ENCODE measurements at regions not wholly inside any gene's neighbourhood (a gene's known extent, or its start where the extent isn't known, plus 50 kb on each side); places are given as distances from the start of the nearest gene placed in this dataset.

- DNase-seq (ENCODE audit: low read depth, low spot score): no peak
- Histone ChIP-seq H3K4me3 (ENCODE audit: low read length) (no peak overlapping the region), H3K36me3 (ENCODE audit: control insufficient read depth, insufficient read depth, low read length) (no peaks in the 10 kb centered on the region), H3K27ac (ENCODE audit: low read length) (no peak overlapping the region), H3K9me3 (ENCODE audit: control insufficient read depth, insufficient read depth, low read length) (peaks cover 5% of the 10 kb centered on the region), H3K4me1 (ENCODE audit: control insufficient read depth, insufficient read depth, low read length) (no peaks in the 10 kb centered on the region), H3K27me3 (ENCODE audit: control insufficient read depth, insufficient read depth, low read length) (no peaks in the 10 kb centered on the region)
- no CpG with 5 or more reads among the region's 4 CpGs for WGBS (ENCODE audit: insufficient coverage, insufficient read length)
These were observed 391.2 kb downstream of the TYW1 start for GRCh38 chr7:67387851-67388250.

DNA sequence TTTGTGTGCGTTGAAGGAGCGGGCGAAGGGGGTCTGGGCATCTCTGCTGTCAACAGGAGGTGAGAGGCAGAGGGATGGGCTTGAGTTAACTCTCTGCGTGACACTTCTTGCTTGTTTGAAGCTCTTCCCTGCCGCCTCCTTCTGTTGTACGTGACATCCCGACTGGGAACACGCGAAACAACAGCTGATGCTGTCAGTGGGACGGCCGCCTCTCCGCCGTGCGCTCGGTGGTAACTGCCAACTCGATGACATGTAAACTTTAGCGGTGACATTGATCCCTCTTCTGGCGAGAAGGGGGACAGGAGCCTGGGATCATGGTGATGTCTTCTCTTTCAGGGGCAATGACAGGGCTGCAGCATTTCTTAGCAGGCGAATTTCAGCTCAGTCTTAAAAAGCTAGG lies 394.5 kb downstream of the TYW1 start:
- H3K27ac ChIP-seq (ENCODE audit: low read length): no peak overlapping the region
- no CpG with 5 or more reads among the region's 19 CpGs for WGBS (ENCODE audit: insufficient coverage, insufficient read length)
- H3K4me1 ChIP-seq (ENCODE audit: control insufficient read depth, insufficient read depth, low read length): no peaks in the 10 kb centered on the region
- no peaks in the 10 kb centered on the region for H3K27me3 ChIP-seq (ENCODE audit: control insufficient read depth, insufficient read depth, low read length)
- H3K4me3 ChIP-seq (ENCODE audit: low read length): no peak overlapping the region
- peaks cover 8% of the 10 kb centered on the region for H3K9me3 ChIP-seq (ENCODE audit: control insufficient read depth, insufficient read depth, low read length)
- no peaks in the 10 kb centered on the region for H3K36me3 ChIP-seq (ENCODE audit: control insufficient read depth, insufficient read depth, low read length)
- no peak for DNase-seq (ENCODE audit: low read depth, low spot score)

GRCh38 chr7:67392596-67393438 lies 396.2 kb downstream of the TYW1 start:
- DNase-seq (ENCODE audit: low read depth, low spot score): peak; percentile 13
- Histone ChIP-seq H3K27ac (ENCODE audit: low read length) (no peak overlapping the region), H3K4me1 (ENCODE audit: control insufficient read depth, insufficient read depth, low read length) (no peaks in the 10 kb centered on the region), H3K36me3 (ENCODE audit: control insufficient read depth, insufficient read depth, low read length) (no peaks in the 10 kb centered on the region), H3K27me3 (ENCODE audit: control insufficient read depth, insufficient read depth, low read length) (no peaks in the 10 kb centered on the region), H3K4me3 (ENCODE audit: low read length) (no peak overlapping the region), H3K9me3 (ENCODE audit: control insufficient read depth, insufficient read depth, low read length) (peaks cover 8% of the 10 kb centered on the region)
- no CpG with 5 or more reads among the region's 16 CpGs for WGBS (ENCODE audit: insufficient coverage, insufficient read length)

DNA sequence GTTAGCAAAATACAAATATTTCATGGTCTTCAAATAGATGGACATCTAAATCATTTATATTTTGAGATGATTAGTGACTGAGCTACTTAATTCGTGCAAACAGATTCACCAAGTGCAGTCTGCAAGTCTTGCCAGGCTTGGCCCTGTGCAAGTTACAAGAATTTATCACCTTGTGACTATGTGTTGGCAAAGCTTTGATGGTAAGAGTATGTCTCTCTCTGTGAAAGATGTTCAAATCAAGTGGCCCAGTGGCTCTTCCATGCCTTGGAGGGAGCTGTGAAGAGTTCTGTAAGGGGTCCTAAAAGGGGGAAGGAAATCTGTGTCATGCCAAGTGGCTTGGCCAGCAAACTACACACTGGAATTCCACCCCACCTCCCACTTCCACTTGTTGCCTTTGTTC lies 397.3 kb downstream of the TYW1 start:
- Histone ChIP-seq H3K36me3 (ENCODE audit: control insufficient read depth, insufficient read depth, low read length) (no peaks in the 10 kb centered on the region), H3K27me3 (ENCODE audit: control insufficient read depth, insufficient read depth, low read length) (no peaks in the 10 kb centered on the region), H3K9me3 (ENCODE audit: control insufficient read depth, insufficient read depth, low read length) (peaks cover 5% of the 10 kb centered on the region), H3K4me3 (ENCODE audit: low read length) (no peak overlapping the region), H3K4me1 (ENCODE audit: control insufficient read depth, insufficient read depth, low read length) (no peaks in the 10 kb centered on the region), H3K27ac (ENCODE audit: low read length) (no peak overlapping the region)
- no CpG with 5 or more reads among the region's 1 CpG for WGBS (ENCODE audit: insufficient coverage, insufficient read length)
- DNase-seq (ENCODE audit: low read depth, low spot score): no peak

DNA sequence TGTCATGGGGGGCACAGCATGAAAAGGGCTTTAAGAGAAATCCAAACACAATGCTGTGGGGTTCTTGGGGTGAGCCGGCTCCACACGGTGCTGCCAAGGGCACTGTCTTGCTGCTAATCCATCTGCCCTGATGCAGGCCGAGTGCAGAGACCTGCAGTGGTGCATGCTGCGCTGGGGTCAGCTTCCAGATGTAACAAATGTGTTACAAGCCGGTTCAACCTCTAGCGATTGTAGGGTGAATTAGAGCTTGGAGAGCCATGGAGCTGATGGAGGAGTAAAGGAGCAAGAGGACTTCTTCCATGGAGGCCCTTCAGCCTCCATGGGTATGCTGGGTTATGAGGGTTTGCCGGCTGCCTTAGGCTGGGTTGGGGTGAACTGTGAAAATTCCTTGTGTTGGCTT lies 402.3 kb downstream of the TYW1 start:
- no peaks in the 10 kb centered on the region for H3K36me3 ChIP-seq (ENCODE audit: control insufficient read depth, insufficient read depth, low read length)
- H3K4me1 ChIP-seq (ENCODE audit: control insufficient read depth, insufficient read depth, low read length): no peaks in the 10 kb centered on the region
- no peak for DNase-seq (ENCODE audit: low read depth, low spot score)
- no CpG with 5 or more reads among the region's 7 CpGs for WGBS (ENCODE audit: insufficient coverage, insufficient read length)
- H3K27me3 ChIP-seq (ENCODE audit: control insufficient read depth, insufficient read depth, low read length): no peaks in the 10 kb centered on the region
- H3K27ac ChIP-seq (ENCODE audit: low read length): no peak overlapping the region
- H3K9me3 ChIP-seq (ENCODE audit: control insufficient read depth, insufficient read depth, low read length): peaks cover 2% of the 10 kb centered on the region; the same call in 1 of the 2 replicates
- H3K4me3 ChIP-seq (ENCODE audit: low read length): no peak overlapping the region

GRCh38 chr7:67401492-67401891 lies 404.9 kb downstream of the TYW1 start:
- Histone ChIP-seq H3K27ac (ENCODE audit: low read length) (no peak overlapping the region), H3K27me3 (ENCODE audit: control insufficient read depth, insufficient read depth, low read length) (no peaks in the 10 kb centered on the region), H3K36me3 (ENCODE audit: control insufficient read depth, insufficient read depth, low read length) (no peaks in the 10 kb centered on the region), H3K4me1 (ENCODE audit: control insufficient read depth, insufficient read depth, low read length) (no peaks in the 10 kb centered on the region), H3K4me3 (ENCODE audit: low read length) (no peak overlapping the region), H3K9me3 (ENCODE audit: control insufficient read depth, insufficient read depth, low read length) (peaks cover 2% of the 10 kb centered on the region; the same call in 1 of the 2 replicates)
- no peak for DNase-seq (ENCODE audit: low read depth, low spot score)
- WGBS (ENCODE audit: insufficient coverage, insufficient read length): no CpG with 5 or more reads among the region's 3 CpGs

DNA sequence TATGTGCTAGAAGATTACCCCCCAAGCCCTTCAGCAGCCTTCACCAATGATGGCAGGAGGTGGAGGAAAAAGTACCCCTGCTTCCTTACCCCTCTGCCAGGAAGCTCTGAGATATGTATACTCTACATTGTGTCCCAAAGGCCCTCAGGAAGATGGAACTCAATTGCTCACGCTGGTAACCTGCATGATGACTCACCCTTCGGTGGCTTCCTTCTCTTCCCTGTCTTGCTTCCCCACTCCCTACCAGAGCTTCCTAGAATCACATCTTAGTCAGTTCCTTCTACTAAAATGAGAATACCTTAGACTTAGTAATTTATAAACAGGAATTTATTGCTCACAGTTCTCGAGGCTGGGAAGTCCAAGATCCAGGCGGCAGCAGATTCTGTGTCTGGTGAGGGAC lies 405.6 kb downstream of the TYW1 start:
- no peaks in the 10 kb centered on the region for H3K4me1 ChIP-seq (ENCODE audit: control insufficient read depth, insufficient read depth, low read length)
- DNase-seq (ENCODE audit: low read depth, low spot score): no peak
- no peak overlapping the region for H3K4me3 ChIP-seq (ENCODE audit: low read length)
- H3K9me3 ChIP-seq (ENCODE audit: control insufficient read depth, insufficient read depth, low read length): peaks cover 3% of the 10 kb centered on the region; the same call in 1 of the 2 replicates
- no peaks in the 10 kb centered on the region for H3K27me3 ChIP-seq (ENCODE audit: control insufficient read depth, insufficient read depth, low read length)
- H3K36me3 ChIP-seq (ENCODE audit: control insufficient read depth, insufficient read depth, low read length): no peaks in the 10 kb centered on the region
- no peak overlapping the region for H3K27ac ChIP-seq (ENCODE audit: low read length)
- WGBS (ENCODE audit: insufficient coverage, insufficient read length): no CpG with 5 or more reads among the region's 4 CpGs

GRCh38 chr7:67406976-67407375 lies 410.3 kb downstream of the TYW1 start:
- no CpG with 5 or more reads among the region's 1 CpG for WGBS (ENCODE audit: insufficient coverage, insufficient read length)
- H3K4me3 ChIP-seq (ENCODE audit: low read length): no peak overlapping the region
- DNase-seq (ENCODE audit: low read depth, low spot score): no peak
- H3K27me3 ChIP-seq (ENCODE audit: control insufficient read depth, insufficient read depth, low read length): no peaks in the 10 kb centered on the region
- H3K36me3 ChIP-seq (ENCODE audit: control insufficient read depth, insufficient read depth, low read length): no peaks in the 10 kb centered on the region
- H3K9me3 ChIP-seq (ENCODE audit: control insufficient read depth, insufficient read depth, low read length): peaks cover 3% of the 10 kb centered on the region
- H3K4me1 ChIP-seq (ENCODE audit: control insufficient read depth, insufficient read depth, low read length): no peaks in the 10 kb centered on the region
- no peak overlapping the region for H3K27ac ChIP-seq (ENCODE audit: low read length)

GRCh38 chr7:67407392-67408071 lies 410.9 kb downstream of the TYW1 start:
- H3K9me3 ChIP-seq (ENCODE audit: control insufficient read depth, insufficient read depth, low read length): peaks cover 3% of the 10 kb centered on the region
- no peak overlapping the region for H3K4me3 ChIP-seq (ENCODE audit: low read length)
- no CpG with 5 or more reads among the region's 9 CpGs for WGBS (ENCODE audit: insufficient coverage, insufficient read length)
- no peaks in the 10 kb centered on the region for H3K36me3 ChIP-seq (ENCODE audit: control insufficient read depth, insufficient read depth, low read length)
- H3K27me3 ChIP-seq (ENCODE audit: control insufficient read depth, insufficient read depth, low read length): no peaks in the 10 kb centered on the region
- DNase-seq (ENCODE audit: low read depth, low spot score): no peak
- no peaks in the 10 kb centered on the region for H3K4me1 ChIP-seq (ENCODE audit: control insufficient read depth, insufficient read depth, low read length)
- no peak overlapping the region for H3K27ac ChIP-seq (ENCODE audit: low read length)

DNA sequence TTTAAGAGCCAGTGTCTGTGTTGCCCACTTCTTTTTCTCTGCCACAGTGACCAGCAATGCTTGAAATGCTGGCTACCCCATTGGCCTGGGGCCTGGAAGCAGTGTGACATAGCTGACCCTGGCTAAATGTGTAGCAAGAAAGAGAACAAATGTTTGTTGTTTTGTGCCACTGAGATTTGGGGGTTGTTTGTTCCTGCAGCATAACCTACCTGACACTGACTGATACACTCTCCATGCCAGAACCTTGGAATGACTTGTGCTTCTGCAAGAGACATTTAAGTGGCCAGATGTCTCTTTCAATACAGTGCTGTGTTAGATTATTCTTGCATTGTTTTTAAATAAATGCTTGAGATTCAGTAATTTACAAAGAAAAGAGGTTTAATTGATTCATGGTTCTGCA lies 411.5 kb downstream of the TYW1 start:
- Histone ChIP-seq H3K27me3 (ENCODE audit: control insufficient read depth, insufficient read depth, low read length) (no peaks in the 10 kb centered on the region), H3K9me3 (ENCODE audit: control insufficient read depth, insufficient read depth, low read length) (peaks cover 6% of the 10 kb centered on the region), H3K27ac (ENCODE audit: low read length) (no peak overlapping the region), H3K36me3 (ENCODE audit: control insufficient read depth, insufficient read depth, low read length) (no peaks in the 10 kb centered on the region), H3K4me1 (ENCODE audit: control insufficient read depth, insufficient read depth, low read length) (no peaks in the 10 kb centered on the region), H3K4me3 (ENCODE audit: low read length) (no peak overlapping the region)
- no peak for DNase-seq (ENCODE audit: low read depth, low spot score)

All from iPS DF 6.9 (cell line).